ENCODE measurements at regions not wholly inside any gene's neighbourhood (a gene's known extent, or its start where the extent isn't known, plus 50 kb on each side); places are given as distances from the start of the nearest gene placed in this dataset.

- ChIA-PET CTCF (ENCODE audit: unreplicated experiment) (no interaction called here), POLR2A (no interaction called here)
- Histone ChIP-seq H3K9me3 (ENCODE audit: low read length) (no peaks in the 10 kb centered on the region), H3K4me3 (ENCODE audit: low read depth, low read length, poor library complexity, severe bottlenecking) (no peak overlapping the region), H3K36me3 (ENCODE audit: insufficient read depth, low read length) (no peaks in the 10 kb centered on the region), H4K20me1 (ENCODE audit: insufficient read depth, low read length) (no peaks in the 10 kb centered on the region), H3K4me1 (ENCODE audit: insufficient read depth, low read length, poor library complexity, severe bottlenecking) (no peaks in the 10 kb centered on the region), H3K9me2 (ENCODE audit: insufficient read depth, low read length) (no peaks in the 10 kb centered on the region), H3K27ac (ENCODE audit: low read depth, low read length, poor library complexity, severe bottlenecking) (no peak overlapping the region), H3K79me2 (ENCODE audit: insufficient read depth, low read depth, low read length) (no peaks in the 10 kb centered on the region), H2AFZ (ENCODE audit: low read length) (no peak overlapping the region), H3K4me2 (ENCODE audit: low read length) (no peak overlapping the region)
- intact Hi-C loops (cut with micrococcal nuclease; ENCODE audit: unreplicated experiment), result no loop called here
- no peak for DNase-seq (ENCODE audit: low spot score)
- BruUV-seq (replicated peaks), result no TSS peak
- no peak for TF ChIP-seq EZH2phosphoT487 (IDR thresholded peaks at IDR 0.05; ENCODE audit: borderline replicate concordance, low read depth, low read length)
- TF ChIP-seq CTCF (conservative IDR thresholded peaks at IDR 0.05; ENCODE audit: low read length), result no peak
These were observed 738.9 kb upstream of the SALL3 start for GRCh38 chr18:78240627-78241252.

GRCh38 chr18:78241535-78242253 lies 737.9 kb upstream of the SALL3 start:
- no peak overlapping the region for H3K4me3 ChIP-seq (ENCODE audit: low read depth, low read length, poor library complexity, severe bottlenecking)
- no TSS peak for BruUV-seq (replicated peaks)
- H3K4me1 ChIP-seq (ENCODE audit: insufficient read depth, low read length, poor library complexity, severe bottlenecking), result no peaks in the 10 kb centered on the region
- no peaks in the 10 kb centered on the region for H3K9me3 ChIP-seq (ENCODE audit: low read length)
- no peaks in the 10 kb centered on the region for H3K79me2 ChIP-seq (ENCODE audit: insufficient read depth, low read depth, low read length)
- H3K4me2 ChIP-seq (ENCODE audit: low read length), result no peak overlapping the region
- TF ChIP-seq CTCF (conservative IDR thresholded peaks at IDR 0.05; ENCODE audit: low read length) (no peak), EZH2phosphoT487 (IDR thresholded peaks at IDR 0.05; ENCODE audit: borderline replicate concordance, low read depth, low read length) (no peak)
- H3K27ac ChIP-seq (ENCODE audit: low read depth, low read length, poor library complexity, severe bottlenecking), result no peak overlapping the region
- no peaks in the 10 kb centered on the region for H3K9me2 ChIP-seq (ENCODE audit: insufficient read depth, low read length)
- H2AFZ ChIP-seq (ENCODE audit: low read length), result no peak overlapping the region
- intact Hi-C loops (cut with micrococcal nuclease; ENCODE audit: unreplicated experiment), result no loop called here
- no peaks in the 10 kb centered on the region for H3K36me3 ChIP-seq (ENCODE audit: insufficient read depth, low read length)
- no peaks in the 10 kb centered on the region for H4K20me1 ChIP-seq (ENCODE audit: insufficient read depth, low read length)
- CTCF ChIA-PET (ENCODE audit: unreplicated experiment), result no interaction called here
- no peak for DNase-seq (ENCODE audit: low spot score)
- POLR2A ChIA-PET, result no interaction called here

GRCh38 chr18:78242254-78242643 lies 737.4 kb upstream of the SALL3 start:
- no peaks in the 10 kb centered on the region for H3K9me2 ChIP-seq (ENCODE audit: insufficient read depth, low read length)

More at GRCh38 chr18:78242254-78242643, 737.4 kb upstream of the SALL3 start:
- no peak for TF ChIP-seq CTCF (conservative IDR thresholded peaks at IDR 0.05; ENCODE audit: low read length)
- no peak for TF ChIP-seq EZH2phosphoT487 (IDR thresholded peaks at IDR 0.05; ENCODE audit: borderline replicate concordance, low read depth, low read length)
- no peak overlapping the region for H3K4me2 ChIP-seq (ENCODE audit: low read length)
- H3K9me3 ChIP-seq (ENCODE audit: low read length), result no peaks in the 10 kb centered on the region
- no peak overlapping the region for H3K4me3 ChIP-seq (ENCODE audit: low read depth, low read length, poor library complexity, severe bottlenecking)
- H3K4me1 ChIP-seq (ENCODE audit: insufficient read depth, low read length, poor library complexity, severe bottlenecking), result no peaks in the 10 kb centered on the region
- H3K79me2 ChIP-seq (ENCODE audit: insufficient read depth, low read depth, low read length), result no peaks in the 10 kb centered on the region
- no peak overlapping the region for H2AFZ ChIP-seq (ENCODE audit: low read length)
- CTCF ChIA-PET (ENCODE audit: unreplicated experiment), result no interaction called here
- H4K20me1 ChIP-seq (ENCODE audit: insufficient read depth, low read length), result no peaks in the 10 kb centered on the region
- POLR2A ChIA-PET, result no interaction called here
- no peak overlapping the region for H3K27ac ChIP-seq (ENCODE audit: low read depth, low read length, poor library complexity, severe bottlenecking)
- DNase-seq (ENCODE audit: low spot score), result no peak
- H3K36me3 ChIP-seq (ENCODE audit: insufficient read depth, low read length), result no peaks in the 10 kb centered on the region
- intact Hi-C loops (cut with micrococcal nuclease; ENCODE audit: unreplicated experiment), result no loop called here
- no TSS peak for BruUV-seq (replicated peaks)
